ENCODE measurements at regions not wholly inside any gene's neighbourhood (a gene's known extent, or its start where the extent isn't known, plus 50 kb on each side); places are given as distances from the start of the nearest gene placed in this dataset.

DNA sequence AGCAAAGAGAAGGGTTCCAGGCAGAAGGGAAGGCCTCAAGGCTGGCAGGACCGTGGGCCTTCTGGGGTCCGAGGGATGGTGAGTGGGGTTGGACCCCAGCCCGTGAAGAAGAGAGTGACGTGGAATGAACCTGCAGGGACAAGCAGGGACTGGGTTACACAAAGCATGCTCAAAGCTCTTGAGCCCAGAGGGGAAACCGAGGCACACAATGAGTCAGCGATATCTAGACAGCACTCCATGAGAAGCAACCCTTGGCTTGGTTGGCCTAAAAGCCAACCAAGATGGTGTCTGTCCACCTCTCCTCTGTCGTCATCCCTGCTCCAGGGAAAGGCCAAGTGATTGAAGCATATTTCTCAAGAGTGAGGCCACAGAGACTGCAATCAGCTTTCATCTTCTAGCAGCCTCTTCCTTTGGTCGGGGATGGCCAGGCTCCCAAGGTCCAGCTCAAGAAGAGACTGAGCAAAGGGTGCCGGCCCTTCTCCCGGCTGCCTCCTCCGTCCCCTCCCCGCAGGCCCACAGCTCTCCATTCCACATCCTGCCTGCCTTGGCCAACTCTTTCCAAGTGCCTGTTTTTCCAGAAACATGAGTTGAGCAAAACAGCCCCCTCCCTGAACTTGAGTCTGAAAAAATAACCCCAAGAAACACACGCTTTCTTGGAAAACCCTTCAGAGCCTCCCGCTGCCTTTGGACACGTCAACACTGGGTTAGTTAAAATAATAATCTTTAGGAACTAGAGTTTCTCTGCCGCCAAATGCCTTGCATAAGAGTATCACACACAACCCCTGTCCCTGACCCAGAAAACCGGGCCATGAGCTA, 556.6 kb downstream of the MIAT start:
- no peak overlapping the region for H2AFZ ChIP-seq (ENCODE audit: low read depth, low read length)
- no peaks in the 10 kb centered on the region for H3K4me1 ChIP-seq (ENCODE audit: low read length)
- H3K4me3 ChIP-seq (ENCODE audit: low read length), result no peak overlapping the region
- H3K9me3 ChIP-seq (ENCODE audit: insufficient read depth, low read length), result no peaks in the 10 kb centered on the region
- H3K4me2 ChIP-seq (ENCODE audit: low read length), result no peak overlapping the region
- H3K27me3 ChIP-seq (ENCODE audit: low read depth, low read length), result peaks cover 12% of the 10 kb centered on the region; the same call in 1 of the 2 replicates
- no peaks in the 10 kb centered on the region for H3K79me2 ChIP-seq (ENCODE audit: low read length)
- TF ChIP-seq, protein P1, sequence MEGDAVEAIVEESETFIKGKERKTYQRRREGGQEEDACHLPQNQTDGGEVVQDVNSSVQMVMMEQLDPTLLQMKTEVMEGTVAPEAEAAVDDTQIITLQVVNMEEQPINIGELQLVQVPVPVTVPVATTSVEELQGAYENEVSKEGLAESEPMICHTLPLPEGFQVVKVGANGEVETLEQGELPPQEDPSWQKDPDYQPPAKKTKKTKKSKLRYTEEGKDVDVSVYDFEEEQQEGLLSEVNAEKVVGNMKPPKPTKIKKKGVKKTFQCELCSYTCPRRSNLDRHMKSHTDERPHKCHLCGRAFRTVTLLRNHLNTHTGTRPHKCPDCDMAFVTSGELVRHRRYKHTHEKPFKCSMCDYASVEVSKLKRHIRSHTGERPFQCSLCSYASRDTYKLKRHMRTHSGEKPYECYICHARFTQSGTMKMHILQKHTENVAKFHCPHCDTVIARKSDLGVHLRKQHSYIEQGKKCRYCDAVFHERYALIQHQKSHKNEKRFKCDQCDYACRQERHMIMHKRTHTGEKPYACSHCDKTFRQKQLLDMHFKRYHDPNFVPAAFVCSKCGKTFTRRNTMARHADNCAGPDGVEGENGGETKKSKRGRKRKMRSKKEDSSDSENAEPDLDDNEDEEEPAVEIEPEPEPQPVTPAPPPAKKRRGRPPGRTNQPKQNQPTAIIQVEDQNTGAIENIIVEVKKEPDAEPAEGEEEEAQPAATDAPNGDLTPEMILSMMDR (IDR thresholded peaks at IDR 0.05; ENCODE audit: low read depth, low read length), result no peak
- no peak for TF ChIP-seq EZH2phosphoT487 (IDR thresholded peaks at IDR 0.05; ENCODE audit: low read depth)
- no peaks in the 10 kb centered on the region for H4K20me1 ChIP-seq (ENCODE audit: insufficient read depth, low read length)
- H3K36me3 ChIP-seq (replicated peaks; ENCODE audit: low read depth, low read length), result no peaks in the 10 kb centered on the region
- H3K9ac ChIP-seq (ENCODE audit: low read length), result no peak overlapping the region
- H3K27ac ChIP-seq (ENCODE audit: low read length), result no peak overlapping the region

DNA sequence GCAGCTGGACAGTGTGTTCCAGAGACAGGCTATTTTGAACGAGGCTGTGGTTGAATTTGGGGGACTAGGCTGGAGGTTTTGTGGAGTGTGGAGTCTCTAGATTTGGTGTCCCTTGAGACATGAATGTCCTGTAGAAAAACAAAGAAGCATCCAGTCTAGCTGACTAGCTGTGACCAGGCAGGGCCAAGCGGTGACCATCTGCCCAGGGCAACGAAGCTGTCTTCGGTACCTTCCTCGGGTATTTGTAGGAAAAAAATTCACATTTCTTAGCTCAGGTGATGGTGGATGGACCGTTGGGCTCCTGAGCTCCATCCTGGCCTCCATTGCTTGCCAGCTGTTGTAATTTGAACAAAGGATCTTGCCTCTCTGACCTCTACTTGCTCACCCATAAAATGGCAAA, 557.3 kb downstream of the MIAT start:
- Histone ChIP-seq H2AFZ (ENCODE audit: low read depth, low read length) (no peak overlapping the region), H3K27ac (ENCODE audit: low read length) (no peak overlapping the region), H3K36me3 (replicated peaks; ENCODE audit: low read depth, low read length) (no peaks in the 10 kb centered on the region), H3K27me3 (ENCODE audit: low read depth, low read length) (peaks cover 12% of the 10 kb centered on the region; the same call in 1 of the 2 replicates), H3K4me1 (ENCODE audit: low read length) (no peaks in the 10 kb centered on the region), H3K4me2 (ENCODE audit: low read length) (no peak overlapping the region), H3K9me3 (ENCODE audit: insufficient read depth, low read length) (no peaks in the 10 kb centered on the region), H3K79me2 (ENCODE audit: low read length) (no peaks in the 10 kb centered on the region), H3K9ac (ENCODE audit: low read length) (no peak overlapping the region), H3K4me3 (ENCODE audit: low read length) (no peak overlapping the region), H4K20me1 (ENCODE audit: insufficient read depth, low read length) (no peaks in the 10 kb centered on the region)
- TF ChIP-seq, protein P1 (IDR thresholded peaks at IDR 0.05; ENCODE audit: low read depth, low read length), result no peak

DNA sequence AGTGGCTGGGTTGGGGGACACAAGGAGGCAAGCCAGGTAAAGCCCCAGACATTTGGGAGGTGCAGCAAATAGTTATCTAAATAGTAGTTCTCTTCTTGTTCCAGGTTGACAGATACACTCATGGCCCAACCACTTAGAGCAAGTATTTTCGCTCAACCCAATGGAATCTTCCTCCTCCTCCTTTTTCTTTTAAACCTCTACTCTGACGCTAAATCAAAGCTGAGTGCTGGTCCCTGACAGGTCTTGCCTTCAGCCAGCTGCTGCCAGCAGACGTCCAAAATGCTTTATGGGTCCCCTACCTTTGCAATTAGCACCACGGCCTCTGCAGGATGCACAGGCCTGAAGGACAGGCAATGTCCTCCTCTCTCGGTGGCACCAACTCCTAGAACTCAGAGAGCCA, 558.5 kb downstream of the MIAT start:
- no peaks in the 10 kb centered on the region for H4K20me1 ChIP-seq (ENCODE audit: insufficient read depth, low read length)
- no peak overlapping the region for H3K4me2 ChIP-seq (ENCODE audit: low read length)
- H3K4me3 ChIP-seq (ENCODE audit: low read length), result no peak overlapping the region
- H3K9ac ChIP-seq (ENCODE audit: low read length), result no peak overlapping the region
- no peaks in the 10 kb centered on the region for H3K9me3 ChIP-seq (ENCODE audit: insufficient read depth, low read length)
- no peak overlapping the region for H3K27ac ChIP-seq (ENCODE audit: low read length)
- no peaks in the 10 kb centered on the region for H3K4me1 ChIP-seq (ENCODE audit: low read length)
- H2AFZ ChIP-seq (ENCODE audit: low read depth, low read length), result no peak overlapping the region
- no peaks in the 10 kb centered on the region for H3K79me2 ChIP-seq (ENCODE audit: low read length)
- H3K36me3 ChIP-seq (replicated peaks; ENCODE audit: low read depth, low read length), result no peaks in the 10 kb centered on the region
- no peak for TF ChIP-seq EZH2phosphoT487 (IDR thresholded peaks at IDR 0.05; ENCODE audit: low read depth)
- TF ChIP-seq, protein P1 (IDR thresholded peaks at IDR 0.05; ENCODE audit: low read depth, low read length), result no peak
- 0 out of 2 replicates have a peak, but pooled peaks cover 3% of the 10 kb centered on the region for H3K27me3 ChIP-seq (ENCODE audit: low read depth, low read length)

DNA sequence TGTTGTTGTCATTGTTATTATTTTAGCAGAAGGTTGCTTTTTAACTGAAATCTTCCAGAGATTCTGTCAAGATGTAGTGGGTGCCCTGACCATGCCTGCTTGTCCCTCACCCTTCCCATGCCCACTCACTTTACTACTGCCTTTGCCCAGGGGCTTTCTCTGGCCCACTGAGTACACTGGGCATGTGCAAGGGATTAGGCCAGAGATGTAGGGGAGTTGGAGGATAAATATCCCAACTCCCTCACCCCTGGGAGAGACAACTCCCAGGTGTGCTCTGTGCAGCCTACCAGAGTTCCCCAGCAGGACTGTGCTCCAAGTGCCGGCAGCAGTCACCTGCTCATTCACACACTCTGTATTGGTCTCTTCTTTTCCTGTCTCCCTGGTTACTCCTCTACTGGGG, 559.1 kb downstream of the MIAT start:
- H3K4me3 ChIP-seq (ENCODE audit: low read length), result no peak overlapping the region
- no peaks in the 10 kb centered on the region for H3K9me3 ChIP-seq (ENCODE audit: insufficient read depth, low read length)
- no peaks in the 10 kb centered on the region for H4K20me1 ChIP-seq (ENCODE audit: insufficient read depth, low read length)
- H3K79me2 ChIP-seq (ENCODE audit: low read length), result no peaks in the 10 kb centered on the region
- H3K27me3 ChIP-seq (ENCODE audit: low read depth, low read length), result no peaks in the 10 kb centered on the region
- no peak overlapping the region for H3K27ac ChIP-seq (ENCODE audit: low read length)
- no peaks in the 10 kb centered on the region for H3K36me3 ChIP-seq (replicated peaks; ENCODE audit: low read depth, low read length)
- no peaks in the 10 kb centered on the region for H3K4me1 ChIP-seq (ENCODE audit: low read length)
- H2AFZ ChIP-seq (ENCODE audit: low read depth, low read length), result no peak overlapping the region
- H3K4me2 ChIP-seq (ENCODE audit: low read length), result no peak overlapping the region
- TF ChIP-seq EZH2phosphoT487 (IDR thresholded peaks at IDR 0.05; ENCODE audit: low read depth), result no peak
- TF ChIP-seq, protein P1 (IDR thresholded peaks at IDR 0.05; ENCODE audit: low read depth, low read length), result no peak
- H3K9ac ChIP-seq (ENCODE audit: low read length), result no peak overlapping the region
